ENCODE measurements at regions not wholly inside any gene's neighbourhood (a gene's known extent, or its start where the extent isn't known, plus 50 kb on each side); places are given as distances from the start of the nearest gene placed in this dataset.

GRCh38 chr13:103960001-103960400 is 893.8 kb upstream of the SLC10A2 start:
- TF ChIP-seq, protein P1, sequence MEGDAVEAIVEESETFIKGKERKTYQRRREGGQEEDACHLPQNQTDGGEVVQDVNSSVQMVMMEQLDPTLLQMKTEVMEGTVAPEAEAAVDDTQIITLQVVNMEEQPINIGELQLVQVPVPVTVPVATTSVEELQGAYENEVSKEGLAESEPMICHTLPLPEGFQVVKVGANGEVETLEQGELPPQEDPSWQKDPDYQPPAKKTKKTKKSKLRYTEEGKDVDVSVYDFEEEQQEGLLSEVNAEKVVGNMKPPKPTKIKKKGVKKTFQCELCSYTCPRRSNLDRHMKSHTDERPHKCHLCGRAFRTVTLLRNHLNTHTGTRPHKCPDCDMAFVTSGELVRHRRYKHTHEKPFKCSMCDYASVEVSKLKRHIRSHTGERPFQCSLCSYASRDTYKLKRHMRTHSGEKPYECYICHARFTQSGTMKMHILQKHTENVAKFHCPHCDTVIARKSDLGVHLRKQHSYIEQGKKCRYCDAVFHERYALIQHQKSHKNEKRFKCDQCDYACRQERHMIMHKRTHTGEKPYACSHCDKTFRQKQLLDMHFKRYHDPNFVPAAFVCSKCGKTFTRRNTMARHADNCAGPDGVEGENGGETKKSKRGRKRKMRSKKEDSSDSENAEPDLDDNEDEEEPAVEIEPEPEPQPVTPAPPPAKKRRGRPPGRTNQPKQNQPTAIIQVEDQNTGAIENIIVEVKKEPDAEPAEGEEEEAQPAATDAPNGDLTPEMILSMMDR (IDR thresholded peaks at IDR 0.05): no peak
- no peak for TF ChIP-seq POLR2A (IDR thresholded peaks at IDR 0.05)
